ENCODE measurements at regions not wholly inside any gene's neighbourhood (a gene's known extent, or its start where the extent isn't known, plus 50 kb on each side); places are given as distances from the start of the nearest gene placed in this dataset.

- no peak for TF ChIP-seq CTCF (IDR thresholded peaks at IDR 0.05)
- TF ChIP-seq POLR2A (IDR thresholded peaks at IDR 0.05): no peak
These were observed 402.4 kb downstream of the PCDH18 start for GRCh38 chr4:137129845-137130244.
